Loucy (cell line): ENCODE measurements at regions not wholly inside any gene's neighbourhood (a gene's known extent, or its start where the extent isn't known, plus 50 kb on each side); places are given as distances from the start of the nearest gene placed in this dataset.

Experiments used
- H2AFZ ChIP-seq: fragments of 200-600 bp; sonication (generic); 2 replicates; pipeline ENCODE4 v1.6.0; 2016; ENCODE audit warnings: antibody characterized with exemption, mild to moderate bottlenecking, low read length, moderate library complexity
- H3F3A ChIP-seq: fragments of 200-600 bp; 2 replicates; pipeline ENCODE4 v1.6.0; 2016; ENCODE audit warnings: antibody characterized with exemption, low read depth, mild to moderate bottlenecking
- H3K27me3 ChIP-seq: fragments of 200-600 bp; sonication (generic); 2 replicates; pipeline ENCODE4 v1.6.1; 2014; ENCODE audit warnings: low read length, mild to moderate bottlenecking; ENCODE audit not compliant: insufficient read depth, poor library complexity, severe bottlenecking
- H3K36me3 ChIP-seq: fragments of 200-600 bp; sonication (generic); 2 replicates; pipeline ENCODE4 v1.6.1; 2016; ENCODE audit warnings: low read length; ENCODE audit not compliant: insufficient read depth
- H3K4me1 ChIP-seq: fragments of 200-600 bp; sonication (generic); 2 replicates; pipeline ENCODE4 v1.5.1; 2014; ENCODE audit warnings: low read length, mild to moderate bottlenecking; ENCODE audit not compliant: insufficient read depth, poor library complexity, severe bottlenecking
- H3K4me2 ChIP-seq: fragments of 200-600 bp; sonication (generic); 2 replicates; pipeline ENCODE4 v1.6.0; 2014; ENCODE audit warnings: antibody characterized with exemption, low read length, low read depth, mild to moderate bottlenecking; ENCODE audit not compliant: poor library complexity, severe bottlenecking
- H3K4me3 ChIP-seq: fragments of 200-600 bp; sonication (generic); 2 replicates; pipeline ENCODE4 v1.5.1; 2014; ENCODE audit warnings: low read length, mild to moderate bottlenecking, mixed read lengths; ENCODE audit not compliant: poor library complexity, severe bottlenecking
- H3K79me2 ChIP-seq: fragments of 200-600 bp; sonication (generic); 2 replicates; pipeline ENCODE4 v1.6.1; 2014; ENCODE audit warnings: low read length; ENCODE audit not compliant: insufficient read depth
- H3K9ac ChIP-seq: fragments of 200-600 bp; sonication (generic); 2 replicates; pipeline ENCODE4 v1.6.0; 2014; ENCODE audit warnings: mild to moderate bottlenecking, low read depth, low read length, moderate library complexity; ENCODE audit not compliant: poor library complexity, severe bottlenecking
- H3K9me2 ChIP-seq: fragments of 200-600 bp; sonication (generic); replicated peaks from 2 replicates; pipeline ENCODE4 v1.6.1; 2016; ENCODE audit warnings: low read depth, low read length, mixed read lengths
- H3K9me3 ChIP-seq: fragments of 200-600 bp; sonication (generic); 2 replicates; pipeline ENCODE4 v1.6.1; 2014; ENCODE audit warnings: mild to moderate bottlenecking, antibody characterized with exemption, low read length, low read depth; ENCODE audit not compliant: insufficient read depth
- H4K20me1 ChIP-seq: fragments of 200-600 bp; sonication (generic); 2 replicates; pipeline ENCODE4 v1.6.0; 2014; ENCODE audit warnings: antibody characterized with exemption, low read length, mild to moderate bottlenecking; ENCODE audit not compliant: insufficient read depth, poor library complexity, severe bottlenecking
- EZH2phosphoT487 ChIP-seq: fragments of 200-600 bp; IDR thresholded peaks from 2 replicates; pipeline ENCODE4 v1.6.1; 2018; ENCODE audit warnings: antibody characterized with exemption, mild to moderate bottlenecking, moderate library complexity, borderline replicate concordance
- TF ChIP-seq, protein P1 (sequence below): fragments of 200-600 bp; sonication (generic); conservative IDR thresholded peaks from 2 replicates; pipeline ENCODE4 v1.5.1; 2014; ENCODE audit warnings: mild to moderate bottlenecking, antibody characterized with exemption, low read length

- no peak overlapping the region for H3K4me2 ChIP-seq
- no peaks in the 10 kb centered on the region for H3F3A ChIP-seq
- TF ChIP-seq EZH2phosphoT487: no peak
- TF ChIP-seq, protein P1, sequence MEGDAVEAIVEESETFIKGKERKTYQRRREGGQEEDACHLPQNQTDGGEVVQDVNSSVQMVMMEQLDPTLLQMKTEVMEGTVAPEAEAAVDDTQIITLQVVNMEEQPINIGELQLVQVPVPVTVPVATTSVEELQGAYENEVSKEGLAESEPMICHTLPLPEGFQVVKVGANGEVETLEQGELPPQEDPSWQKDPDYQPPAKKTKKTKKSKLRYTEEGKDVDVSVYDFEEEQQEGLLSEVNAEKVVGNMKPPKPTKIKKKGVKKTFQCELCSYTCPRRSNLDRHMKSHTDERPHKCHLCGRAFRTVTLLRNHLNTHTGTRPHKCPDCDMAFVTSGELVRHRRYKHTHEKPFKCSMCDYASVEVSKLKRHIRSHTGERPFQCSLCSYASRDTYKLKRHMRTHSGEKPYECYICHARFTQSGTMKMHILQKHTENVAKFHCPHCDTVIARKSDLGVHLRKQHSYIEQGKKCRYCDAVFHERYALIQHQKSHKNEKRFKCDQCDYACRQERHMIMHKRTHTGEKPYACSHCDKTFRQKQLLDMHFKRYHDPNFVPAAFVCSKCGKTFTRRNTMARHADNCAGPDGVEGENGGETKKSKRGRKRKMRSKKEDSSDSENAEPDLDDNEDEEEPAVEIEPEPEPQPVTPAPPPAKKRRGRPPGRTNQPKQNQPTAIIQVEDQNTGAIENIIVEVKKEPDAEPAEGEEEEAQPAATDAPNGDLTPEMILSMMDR: no peak
- no peak overlapping the region for H3K9ac ChIP-seq
- H3K36me3 ChIP-seq: no peaks in the 10 kb centered on the region
- H3K4me1 ChIP-seq: peaks cover 43% of the 10 kb centered on the region
- no peaks in the 10 kb centered on the region for H3K27me3 ChIP-seq
- H3K9me3 ChIP-seq: no peaks in the 10 kb centered on the region; the same call in 1 of the 2 replicates
- no peaks in the 10 kb centered on the region for H3K79me2 ChIP-seq
- H2AFZ ChIP-seq: no peak overlapping the region
- no peaks in the 10 kb centered on the region for H3K9me2 ChIP-seq
- no peaks in the 10 kb centered on the region for H4K20me1 ChIP-seq
- no peak overlapping the region for H3K4me3 ChIP-seq
These were observed 105.7 kb upstream of the FAM20C start for GRCh38 chr7:86629-87028.

DNA sequence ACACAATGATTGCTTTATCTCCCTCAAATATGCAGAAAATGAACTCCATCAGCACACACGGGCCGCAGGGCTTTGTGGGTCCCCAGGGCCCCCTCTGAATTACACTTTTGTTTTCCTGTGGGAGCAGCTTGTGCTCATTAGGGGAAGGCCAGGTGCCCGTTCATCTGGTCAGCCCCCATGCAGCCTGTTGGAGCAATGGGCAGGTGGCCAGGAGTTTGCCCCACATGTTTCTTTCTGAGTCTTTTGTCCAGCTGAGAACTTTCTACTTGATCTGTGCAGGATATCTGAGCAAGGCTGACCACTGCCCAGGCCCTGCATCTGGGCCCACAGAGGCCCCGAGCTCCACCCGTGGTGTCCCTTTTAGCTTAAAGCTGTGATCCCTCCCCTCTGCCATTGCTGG, 105.3 kb upstream of the FAM20C start:
- H4K20me1 ChIP-seq: no peaks in the 10 kb centered on the region
- no peaks in the 10 kb centered on the region for H3K36me3 ChIP-seq
- H3K4me3 ChIP-seq: no peak overlapping the region

GRCh38 chr7:87671-88070, 104.7 kb upstream of the FAM20C start:
- Histone ChIP-seq H3K9me3 (no peaks in the 10 kb centered on the region), H3K9ac (no peak overlapping the region), H4K20me1 (no peaks in the 10 kb centered on the region), H3K4me1 (peaks cover 52% of the 10 kb centered on the region), H3K4me3 (no peak overlapping the region), H3F3A (no peaks in the 10 kb centered on the region), H2AFZ (no peak overlapping the region), H3K36me3 (no peaks in the 10 kb centered on the region), H3K9me2 (no peaks in the 10 kb centered on the region), H3K79me2 (no peaks in the 10 kb centered on the region), H3K4me2 (no peak overlapping the region), H3K27me3 (no peaks in the 10 kb centered on the region)
- no peak for TF ChIP-seq EZH2phosphoT487
- TF ChIP-seq, protein P1: no peak

More for the DNA sequence above, 105.3 kb upstream of the FAM20C start:
- TF ChIP-seq, protein P1: no peak
- no peak for TF ChIP-seq EZH2phosphoT487
- no peak overlapping the region for H3K9ac ChIP-seq
- H2AFZ ChIP-seq: no peak overlapping the region
- no peaks in the 10 kb centered on the region for H3K27me3 ChIP-seq
- H3K79me2 ChIP-seq: no peaks in the 10 kb centered on the region
- no peaks in the 10 kb centered on the region for H3F3A ChIP-seq
- H3K9me2 ChIP-seq: no peaks in the 10 kb centered on the region
- H3K4me2 ChIP-seq: no peak overlapping the region
- peaks cover 47% of the 10 kb centered on the region for H3K4me1 ChIP-seq
- H3K9me3 ChIP-seq: no peaks in the 10 kb centered on the region
